Iris pigment epithelial cell (primary cell): ENCODE measurements at regions not wholly inside any gene's neighbourhood (a gene's known extent, or its start where the extent isn't known, plus 50 kb on each side); places are given as distances from the start of the nearest gene placed in this dataset.

Source experiments
- DNase-seq: peaks from one replicate; pipeline ENCODE4 v3.0.0-alpha.2; 2011; ENCODE audit warnings: low read depth

DNA sequence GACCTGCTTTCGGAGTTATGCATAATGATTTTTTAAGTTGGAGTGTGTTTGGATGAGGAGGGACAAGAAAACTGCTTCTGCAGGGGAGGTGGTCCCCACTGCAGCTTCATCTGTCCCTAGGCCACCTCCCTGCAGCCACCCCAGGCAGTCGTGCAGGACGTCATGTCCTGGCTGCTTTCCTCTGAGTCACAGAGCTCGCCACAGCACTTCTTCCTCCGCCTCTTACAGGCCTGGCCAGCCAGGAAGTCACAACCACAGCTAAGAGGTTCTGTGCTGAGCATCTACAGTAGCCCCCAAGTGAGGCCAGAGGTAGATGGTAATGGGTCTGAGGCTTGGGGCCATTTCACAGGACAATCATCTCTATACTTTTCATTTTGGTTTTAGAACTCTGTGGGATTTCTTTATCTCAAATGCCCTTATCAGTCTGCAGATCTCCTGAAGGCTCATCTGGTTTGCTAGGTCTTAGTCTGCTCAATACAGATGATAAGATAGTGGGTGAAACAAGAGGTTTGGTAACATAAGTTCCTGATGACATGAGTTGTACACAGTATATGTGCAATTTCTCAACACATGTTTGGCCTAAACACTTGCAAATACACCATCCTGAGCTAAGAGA lies 106.4 kb downstream of the ARF6 start:
- peak; percentile 89 for DNase-seq

GRCh38 chr14:49999826-50000379 lies 107.0 kb downstream of the ARF6 start:
- DNase-seq, result no peak

GRCh38 chr14:50000380-50001150 lies 107.7 kb downstream of the ARF6 start:
- DNase-seq, result peak; percentile 85

GRCh38 chr14:50001151-50001998 lies 108.5 kb downstream of the ARF6 start:
- DNase-seq, result peak; percentile 83

- DNase-seq, result no peak
These were observed 109.4 kb downstream of the ARF6 start for GRCh38 chr14:50001999-50002925.

GRCh38 chr14:50002926-50003212 lies 110.0 kb downstream of the ARF6 start:
- DNase-seq, result no peak

GRCh38 chr14:50003213-50004021 lies 110.5 kb downstream of the ARF6 start:
- DNase-seq, result peak; percentile 63

DNA sequence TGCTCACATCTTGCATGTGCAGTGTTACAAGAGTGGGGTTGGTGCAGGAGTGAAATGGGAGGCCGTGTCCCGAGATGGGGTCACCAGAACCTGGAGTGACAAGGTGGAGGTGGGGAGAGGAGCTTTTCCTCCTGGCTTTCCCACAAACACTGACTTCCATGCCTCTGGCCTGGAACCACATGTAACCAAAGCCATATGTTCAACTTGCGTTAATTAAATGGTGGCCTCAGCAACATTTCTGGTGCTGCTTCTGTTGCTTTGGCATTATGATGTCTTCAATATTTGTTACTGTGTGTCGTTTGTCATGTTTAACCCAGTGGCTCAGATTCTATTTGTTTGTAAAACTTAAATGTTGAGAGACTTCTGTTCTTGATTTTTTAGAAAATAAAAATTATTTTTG lies 110.2 kb downstream of the VCPKMT start:
- no peak for DNase-seq

DNA sequence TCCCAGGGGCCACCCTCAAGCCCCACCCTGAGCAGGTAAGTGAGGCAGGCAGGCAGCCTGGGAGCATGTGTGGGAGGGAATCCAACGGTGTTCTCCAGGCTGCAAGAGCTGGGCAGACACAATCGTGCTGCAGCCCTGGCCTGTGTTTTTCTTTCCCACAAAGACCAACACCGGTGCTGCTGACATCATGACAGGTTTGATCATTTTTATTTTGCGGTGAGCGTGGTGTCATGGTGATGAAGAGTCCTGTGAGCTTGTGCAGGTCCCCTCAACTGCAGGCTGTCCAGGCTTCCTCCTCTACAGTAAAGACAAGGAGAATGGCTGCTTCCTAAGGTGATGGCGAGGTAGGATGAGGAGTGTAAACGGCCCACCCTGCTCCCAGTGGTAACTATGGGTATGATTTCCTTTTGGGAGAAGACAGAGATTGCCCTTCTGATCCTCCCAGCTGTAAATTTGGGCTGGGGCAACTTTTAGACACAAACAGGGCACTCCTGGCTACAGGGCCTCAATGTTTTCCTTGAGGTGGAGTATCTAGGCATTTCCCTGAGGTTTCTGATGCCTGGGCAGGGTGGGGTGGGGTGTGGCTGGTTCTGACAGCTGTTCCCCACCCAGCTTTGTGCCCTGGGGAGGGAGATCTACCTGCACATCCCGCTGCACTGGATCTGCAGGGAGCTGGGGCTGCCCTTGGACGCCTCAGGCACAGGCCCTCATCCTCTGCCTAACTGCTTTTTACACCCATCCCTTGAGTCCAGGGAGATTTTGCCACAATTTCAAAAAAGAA lies 109.1 kb downstream of the VCPKMT start:
- DNase-seq, result no peak

GRCh38 chr14:50008562-50008961 lies 107.8 kb downstream of the VCPKMT start:
- no peak for DNase-seq

DNA sequence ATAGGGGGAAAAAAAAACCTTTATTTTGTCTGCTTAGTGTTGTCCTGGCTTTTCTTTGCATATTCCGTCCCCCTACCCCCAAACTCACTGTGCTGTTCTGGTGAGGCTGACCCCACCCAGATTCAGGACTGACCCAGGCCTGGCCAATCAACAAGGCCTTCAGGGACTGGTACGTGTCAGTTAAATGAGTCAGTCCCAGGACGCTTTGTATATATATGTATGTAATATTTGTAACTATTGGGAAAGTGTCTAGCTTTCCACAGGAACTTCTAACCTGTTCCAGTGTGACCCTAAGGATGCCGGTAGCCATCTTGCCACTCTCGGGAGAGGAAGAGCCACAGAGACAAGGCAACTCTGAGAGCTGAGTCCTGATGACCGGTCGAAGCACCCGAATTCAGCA lies 107.4 kb downstream of the VCPKMT start:
- peak; percentile 81 for DNase-seq

GRCh38 chr14:50010752-50011151 lies 105.6 kb downstream of the VCPKMT start:
- no peak for DNase-seq

DNA sequence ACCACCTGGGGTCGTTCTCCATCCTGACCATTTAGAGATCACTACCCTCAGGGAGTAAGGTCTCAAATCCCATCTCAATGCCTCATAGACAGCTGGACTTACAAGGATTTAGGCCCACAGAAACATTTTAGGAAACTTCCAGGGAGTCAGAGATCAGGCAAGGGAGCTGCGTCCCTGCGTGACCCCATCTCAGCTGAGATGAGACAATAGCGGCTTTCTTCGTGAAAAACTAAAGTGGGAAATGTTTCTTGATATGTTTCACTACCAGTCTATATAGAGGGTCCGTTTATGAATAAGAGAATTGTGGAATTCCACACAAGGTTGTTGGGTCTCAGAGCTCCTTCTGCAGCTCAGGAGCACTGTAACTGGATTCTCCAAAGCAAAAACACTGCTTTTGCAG lies 105.1 kb downstream of the VCPKMT start:
- DNase-seq, result no peak

- DNase-seq, result peak; percentile 69
These were observed 103.7 kb downstream of the VCPKMT start for GRCh38 chr14:50012644-50013043.

GRCh38 chr14:50013198-50013918 lies 103.0 kb downstream of the VCPKMT start:
- DNase-seq, result no peak

DNA sequence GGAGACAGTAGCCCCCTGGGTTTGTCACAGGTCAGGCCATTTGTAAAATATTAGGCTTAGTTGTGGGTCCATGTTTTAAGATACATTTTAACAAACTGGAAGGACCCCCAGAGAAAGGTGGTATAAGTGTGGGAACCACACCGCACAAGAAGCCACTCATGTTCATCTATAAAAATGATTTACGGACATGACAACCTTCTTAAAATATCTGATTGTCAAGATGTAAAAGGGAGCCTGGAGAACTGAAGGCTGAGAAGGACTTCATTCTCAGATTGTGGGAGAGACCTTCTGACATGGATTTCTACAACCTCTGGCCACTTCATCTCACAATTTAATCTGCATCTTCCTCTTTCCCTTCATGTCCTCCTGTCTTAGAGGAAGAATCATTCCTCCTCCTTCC lies 102.4 kb downstream of the VCPKMT start:
- no peak for DNase-seq

DNA sequence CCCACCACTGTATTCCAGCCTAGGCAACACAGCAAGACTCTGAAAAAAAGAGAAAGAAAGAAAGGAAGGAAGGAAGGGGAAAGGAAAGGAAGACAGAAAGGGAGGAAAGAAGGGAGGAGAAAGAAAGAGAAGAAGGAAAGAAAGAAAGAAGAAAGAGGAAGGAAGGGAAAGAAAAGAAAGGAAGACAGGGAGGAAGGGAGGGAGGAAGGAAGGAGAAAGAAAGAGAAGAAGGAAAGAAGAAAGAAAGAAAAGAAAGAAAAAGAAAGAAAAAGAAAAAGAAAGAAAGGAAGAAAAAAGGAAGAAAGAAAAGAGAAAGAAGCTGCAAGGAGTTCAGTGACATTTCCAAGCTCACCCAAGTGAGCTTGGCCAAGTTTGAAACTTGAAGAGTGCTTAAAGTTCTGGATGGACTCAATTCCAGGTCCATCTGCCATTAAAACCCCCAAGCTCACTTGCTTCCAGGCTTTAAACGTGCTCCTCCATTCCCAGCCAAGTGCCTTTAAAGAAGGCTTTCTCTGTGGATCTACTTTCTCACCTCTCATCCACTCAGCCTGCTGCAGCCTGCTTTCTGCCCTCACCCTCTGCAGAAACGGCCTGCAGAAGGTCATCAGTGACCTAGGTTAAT lies 101.5 kb downstream of the VCPKMT start:
- no peak for DNase-seq

- DNase-seq, result no peak
These were observed 100.7 kb downstream of the VCPKMT start for GRCh38 chr14:50015716-50016115.
